ENCODE measurements at regions not wholly inside any gene's neighbourhood (a gene's known extent, or its start where the extent isn't known, plus 50 kb on each side); places are given as distances from the start of the nearest gene placed in this dataset.

DNA sequence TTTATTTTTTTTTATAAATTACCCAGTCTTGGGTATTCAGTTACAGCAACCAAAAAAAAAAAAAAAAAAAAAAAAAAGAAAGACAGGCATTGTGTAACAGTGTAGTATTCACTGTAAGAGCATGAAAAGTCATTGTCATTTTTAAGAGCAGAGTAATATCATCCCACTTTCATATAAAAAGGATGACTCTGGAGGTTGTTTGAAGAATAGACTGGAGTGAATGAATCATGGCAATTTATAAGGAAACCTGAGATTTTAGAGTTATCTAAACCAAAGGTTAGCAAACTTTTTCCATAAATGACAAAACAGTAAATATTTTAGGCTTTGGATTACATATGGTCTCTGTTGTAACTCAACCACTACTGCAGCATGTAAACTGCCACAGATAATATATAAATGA lies 794.9 kb downstream of the NTRK3 start:
- DNase-seq, result no peak

DNA sequence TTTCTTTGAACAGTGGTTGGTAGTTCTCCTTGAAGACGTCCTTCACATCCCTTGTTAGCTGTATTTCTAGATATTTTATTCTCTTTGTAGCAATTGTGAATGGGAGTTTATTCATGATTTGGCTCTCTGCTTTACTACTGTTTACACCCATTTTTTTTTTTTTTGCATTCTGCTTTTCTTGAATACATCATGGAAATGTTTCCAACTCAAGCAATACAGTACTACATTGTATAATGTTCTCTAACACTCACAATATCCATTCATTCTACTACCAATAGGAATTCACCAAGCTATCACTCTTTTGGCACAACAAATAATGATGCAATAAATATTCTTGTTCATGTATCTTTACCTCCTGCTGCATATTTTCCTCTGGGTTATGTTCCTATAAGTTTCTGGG lies 801.7 kb downstream of the NTRK3 start:
- no peak for DNase-seq

DNA sequence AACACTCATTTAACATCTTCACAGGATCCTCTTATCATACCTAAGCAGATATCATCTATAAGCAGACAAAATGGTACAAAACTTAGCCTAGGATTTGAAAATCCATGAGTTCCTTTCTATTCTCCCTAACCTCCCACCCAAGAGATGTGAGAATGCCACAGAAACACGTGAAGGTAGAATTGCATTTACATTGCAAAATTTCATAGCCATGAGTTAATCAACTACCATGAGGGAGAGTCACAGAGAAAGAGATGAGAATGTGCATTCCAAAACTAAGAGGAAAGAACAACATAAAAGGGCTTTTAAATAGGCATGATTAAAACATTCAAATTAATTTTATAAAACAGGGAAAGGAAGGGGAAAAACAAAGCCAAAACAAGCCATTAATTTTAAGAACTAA lies 806.2 kb downstream of the NTRK3 start:
- DNase-seq, result no peak

DNA sequence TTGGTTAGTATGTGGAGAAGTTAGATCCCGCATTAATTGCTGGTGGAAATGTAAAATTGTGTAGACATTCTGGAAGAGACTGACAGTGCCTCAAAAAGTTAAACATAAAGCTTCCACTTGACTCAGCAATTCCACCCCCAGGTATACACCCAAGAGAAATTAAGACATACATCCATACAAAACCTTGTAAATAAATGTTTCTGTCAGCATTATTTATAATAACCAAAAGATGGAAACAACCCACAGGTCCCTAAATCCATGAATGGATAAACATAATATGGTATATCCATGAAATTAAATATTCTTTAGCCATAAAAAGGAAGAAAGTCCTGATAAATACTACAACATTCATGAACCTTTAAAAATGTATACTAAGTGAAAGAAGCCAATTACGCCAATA lies 817.4 kb downstream of the NTRK3 start:
- no peak for DNase-seq

DNA sequence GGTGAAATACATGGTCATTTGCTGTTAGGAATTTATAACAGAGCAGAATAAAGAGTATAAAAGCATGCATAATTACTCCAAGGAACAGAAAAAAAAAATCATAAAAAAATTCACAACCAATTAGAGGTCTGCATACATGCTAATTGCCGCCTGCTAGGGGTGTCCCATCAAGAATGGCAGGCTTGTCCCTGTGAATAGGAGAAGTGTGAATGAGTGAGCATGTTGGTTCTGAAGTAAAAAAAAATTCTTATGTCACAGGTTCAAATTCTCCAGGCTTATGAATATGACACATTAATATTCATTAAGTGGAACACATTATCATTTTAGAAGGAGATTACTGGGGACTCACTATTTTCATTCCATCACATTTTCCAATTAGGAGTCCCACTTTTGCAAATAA lies 822.7 kb downstream of the NTRK3 start:
- no peak for DNase-seq

DNA sequence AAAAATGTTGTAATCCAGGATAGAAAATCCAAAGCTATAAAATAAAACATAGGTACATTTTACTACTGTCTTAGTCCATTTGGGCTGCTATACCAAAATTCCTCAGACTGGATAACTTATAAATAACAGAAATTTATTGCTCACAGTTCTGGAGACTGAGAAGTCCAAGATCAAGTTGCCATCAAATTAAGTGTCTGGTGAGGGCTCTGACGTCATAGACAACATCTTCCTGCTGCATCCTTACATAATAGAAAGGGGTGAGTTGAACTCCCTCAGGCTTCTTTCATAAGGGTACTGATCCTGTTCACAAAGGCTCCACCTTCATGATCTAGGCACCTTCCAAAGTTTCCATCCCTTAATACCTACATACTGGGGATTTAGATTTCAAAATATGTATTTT lies 826.8 kb downstream of the NTRK3 start:
- no peak for DNase-seq

DNA sequence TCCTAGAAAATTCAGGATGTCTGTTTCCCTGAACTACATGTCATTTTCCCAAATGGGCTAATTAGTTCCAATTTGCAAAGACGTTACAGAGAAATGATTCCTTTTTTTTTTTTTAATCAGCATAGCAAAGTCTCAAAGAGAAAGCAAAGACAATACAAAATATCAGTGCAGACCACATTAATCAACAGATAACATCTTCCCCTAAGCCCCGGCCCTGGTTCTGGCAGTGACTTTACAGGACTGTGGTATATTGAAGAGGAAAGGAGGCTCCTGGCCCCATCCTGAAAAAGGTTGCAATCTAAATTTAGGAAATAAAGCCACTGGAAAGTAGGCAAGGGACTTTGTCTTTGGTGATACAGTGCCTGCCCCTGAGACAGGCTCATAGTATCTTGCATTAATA lies 836.5 kb downstream of the NTRK3 start:
- no peak for DNase-seq

DNA sequence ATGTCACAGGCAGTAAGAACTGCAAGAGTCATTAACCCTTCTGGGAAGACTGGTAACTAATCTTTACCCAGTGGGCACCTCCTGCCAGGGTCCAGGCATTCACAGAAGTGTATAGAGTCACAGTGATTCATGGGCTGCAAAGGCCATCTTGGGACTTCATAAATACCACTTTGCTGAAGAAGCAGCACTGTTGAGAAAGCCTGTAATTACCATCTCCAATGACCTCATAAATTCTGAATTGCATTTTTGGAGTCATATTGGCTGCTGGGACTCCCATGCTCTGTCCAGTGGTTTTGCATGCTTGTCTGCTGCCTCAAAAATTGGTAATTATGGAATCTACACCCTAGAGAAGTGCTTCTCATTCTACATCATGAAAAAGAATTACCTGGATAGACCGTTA lies 837.2 kb downstream of the NTRK3 start:
- no peak for DNase-seq

DNA sequence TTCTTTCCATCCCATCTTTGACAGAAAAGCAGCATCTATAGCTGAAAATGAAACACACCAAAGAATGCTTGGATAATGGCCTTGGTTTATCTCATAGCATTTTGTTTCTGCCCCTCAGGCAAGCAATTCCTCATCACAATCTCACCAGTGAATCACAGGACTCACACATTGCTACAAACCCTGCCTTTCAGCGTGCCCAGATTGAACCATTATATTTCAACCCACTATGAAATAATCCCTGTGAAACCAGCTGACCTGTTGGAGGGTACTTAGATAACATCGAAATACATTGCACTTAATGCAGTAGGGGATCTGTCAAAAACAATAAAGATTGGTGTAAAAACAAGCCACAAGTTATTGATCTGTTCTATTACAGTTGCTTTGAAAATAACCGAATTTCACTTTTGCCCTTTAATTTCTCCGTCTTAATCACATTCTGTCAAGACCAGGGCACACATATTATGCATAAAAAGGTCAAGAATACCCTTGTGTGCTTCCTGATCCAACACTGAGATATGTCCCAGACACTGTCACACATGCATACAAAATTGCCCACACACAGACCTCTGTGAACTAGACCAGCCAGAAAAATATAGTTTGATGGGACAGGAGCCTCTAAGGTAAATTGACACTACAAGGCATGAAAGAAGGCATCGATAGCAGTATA lies 839.8 kb downstream of the NTRK3 start:
- DNase-seq, result no peak

DNA sequence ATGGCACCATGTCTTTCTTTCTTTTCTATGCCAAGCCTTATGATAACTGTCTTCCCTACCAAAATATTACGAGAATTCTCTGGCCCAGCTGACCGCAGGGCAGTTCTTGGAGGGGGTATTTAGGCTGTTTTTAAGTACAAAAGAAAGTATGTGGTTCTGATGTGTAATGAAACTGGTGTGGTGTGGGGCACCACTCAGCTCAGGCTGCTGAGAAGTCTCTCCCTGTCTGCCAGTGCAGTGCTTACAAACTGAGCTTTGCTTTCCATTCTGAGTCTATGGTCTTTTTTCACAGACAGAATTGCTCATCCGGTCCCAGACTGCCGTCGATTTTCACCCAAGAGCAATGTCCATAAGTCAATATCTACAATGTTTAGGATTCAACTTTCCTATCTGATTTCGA lies 847.6 kb downstream of the NTRK3 start:
- no peak for DNase-seq

DNA sequence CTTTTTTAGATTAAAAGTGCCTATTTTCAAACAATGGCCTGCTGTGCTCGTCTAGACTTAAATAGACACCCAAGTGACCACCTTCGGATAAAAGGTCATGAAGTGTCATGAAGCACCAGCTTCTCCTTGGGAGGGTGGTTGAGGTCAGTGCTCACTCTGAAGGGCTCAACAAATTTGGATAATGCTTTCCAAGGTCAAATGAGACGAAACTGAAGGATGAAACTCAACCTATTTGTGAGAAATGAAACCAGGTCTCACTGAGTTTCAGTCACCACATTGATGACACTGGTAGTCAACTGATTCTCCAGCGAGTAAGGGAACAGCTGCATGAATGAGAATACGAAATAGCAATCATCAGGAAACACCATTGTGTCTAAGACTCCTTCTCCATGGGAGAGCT lies 852.6 kb downstream of the NTRK3 start:
- no peak for DNase-seq

DNA sequence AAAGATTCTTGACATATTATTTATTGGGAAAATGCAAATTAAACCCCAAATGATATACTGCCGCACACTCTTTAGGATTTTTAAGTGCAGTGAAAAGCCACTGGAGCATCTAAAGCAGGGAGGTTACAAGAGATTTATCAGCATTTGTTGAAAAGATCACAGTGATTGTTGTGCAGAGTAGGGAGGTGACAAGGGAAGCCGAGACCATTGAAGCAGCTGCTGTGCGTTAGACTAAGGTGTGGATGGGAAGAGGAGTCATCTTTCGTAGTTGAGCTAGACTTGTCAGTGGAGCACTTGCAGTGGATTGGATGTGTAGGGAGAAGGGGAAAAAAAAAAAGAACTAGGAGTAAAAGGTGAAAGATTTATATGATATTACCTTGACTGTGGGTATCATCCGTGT lies 854.6 kb downstream of the NTRK3 start:
- no peak for DNase-seq

DNA sequence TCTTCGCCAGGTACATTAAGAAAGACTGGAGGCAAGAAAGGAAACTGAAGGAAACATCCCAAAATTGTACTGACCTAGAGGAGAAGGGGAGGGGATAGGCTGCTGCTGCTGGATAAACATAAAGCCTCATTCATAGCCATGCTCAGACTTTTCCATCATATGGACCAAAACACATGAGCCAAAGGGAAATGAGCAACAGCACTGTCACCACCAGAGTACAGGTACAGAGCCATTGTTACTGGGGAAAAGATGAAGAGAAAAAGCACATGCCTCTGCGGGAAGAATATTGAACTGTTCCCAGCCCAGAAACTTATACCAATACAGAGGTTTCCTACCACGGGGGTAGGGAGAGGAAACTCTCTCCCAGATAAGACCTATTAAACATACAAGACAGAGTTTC lies 861.9 kb downstream of the NTRK3 start:
- no peak for DNase-seq

DNA sequence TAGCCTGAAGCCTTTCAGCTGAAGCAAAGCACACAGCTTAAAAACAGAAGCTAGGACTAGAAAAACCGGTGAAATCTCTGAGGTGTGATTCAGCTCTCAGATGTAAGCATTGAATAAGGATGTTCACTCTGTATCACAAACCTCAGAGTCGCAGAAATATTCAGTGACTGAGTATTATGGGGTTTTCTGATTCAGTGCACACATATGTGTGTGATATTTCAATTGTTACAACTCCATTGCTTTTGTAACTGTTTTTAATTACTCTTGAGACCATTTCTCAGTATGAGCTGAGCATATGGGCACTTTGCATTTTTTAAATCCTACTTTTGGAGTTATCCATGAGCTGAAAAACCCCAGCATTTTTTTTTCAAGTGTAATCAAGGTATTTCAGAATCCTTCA lies 868.8 kb downstream of the NTRK3 start:
- no peak for DNase-seq

DNA sequence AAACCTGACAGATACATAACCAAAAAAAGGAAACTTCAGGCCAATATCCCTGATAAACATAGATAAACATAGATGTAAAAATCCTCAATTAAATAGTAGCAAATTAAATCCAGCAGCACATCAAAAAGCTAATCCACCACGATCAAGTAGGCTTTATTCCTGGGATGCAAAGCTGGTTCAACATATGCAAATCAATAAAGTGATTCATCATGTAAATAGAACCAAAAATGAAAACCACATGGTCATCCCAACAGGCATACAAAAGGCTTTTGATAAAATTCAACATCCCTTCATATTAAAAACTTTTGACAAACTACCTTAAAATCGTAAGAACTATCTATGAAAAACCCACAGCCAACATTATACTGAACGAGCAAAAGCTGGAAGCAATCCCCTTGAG lies 882.2 kb downstream of the NTRK3 start:
- no peak for DNase-seq

DNA sequence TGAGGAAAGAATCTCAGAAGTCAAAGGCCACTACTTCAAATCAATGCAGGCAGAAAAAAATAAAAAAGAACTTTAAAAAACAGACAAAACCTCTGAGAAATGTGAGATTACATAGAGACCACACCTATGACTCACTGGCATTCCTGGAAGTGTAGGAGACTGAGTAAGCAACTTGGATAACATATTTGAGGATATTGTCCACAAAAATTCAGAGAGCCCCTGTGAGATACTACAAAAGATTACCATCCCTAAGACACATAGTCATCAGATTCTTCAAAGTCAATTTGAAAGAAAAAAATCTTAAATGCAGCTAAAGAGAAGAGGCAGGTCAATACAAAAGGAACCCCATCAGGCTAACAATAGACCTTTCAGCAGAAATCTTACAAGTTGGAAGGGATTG lies 887.3 kb downstream of the NTRK3 start:
- DNase-seq, result no peak

DNA sequence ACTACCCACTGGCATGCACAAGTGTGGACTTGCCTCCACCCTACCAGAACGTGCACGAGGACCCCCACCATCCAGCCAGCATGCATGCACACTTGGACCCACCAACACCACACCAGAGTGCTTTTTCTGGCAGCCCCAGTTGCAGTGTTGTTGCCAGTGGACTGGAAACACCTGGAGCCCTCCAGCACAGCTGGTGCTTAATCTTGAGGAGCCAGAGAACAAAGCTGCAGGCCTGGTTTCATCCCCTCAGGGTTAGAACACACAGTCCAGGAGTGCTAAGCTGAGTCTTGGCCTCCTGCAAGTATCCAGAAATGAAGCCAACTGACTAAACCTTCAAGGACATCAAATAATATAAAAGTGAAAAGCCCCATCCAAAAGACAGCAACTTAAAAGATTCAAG lies 888.0 kb downstream of the NTRK3 start:
- no peak for DNase-seq

DNA sequence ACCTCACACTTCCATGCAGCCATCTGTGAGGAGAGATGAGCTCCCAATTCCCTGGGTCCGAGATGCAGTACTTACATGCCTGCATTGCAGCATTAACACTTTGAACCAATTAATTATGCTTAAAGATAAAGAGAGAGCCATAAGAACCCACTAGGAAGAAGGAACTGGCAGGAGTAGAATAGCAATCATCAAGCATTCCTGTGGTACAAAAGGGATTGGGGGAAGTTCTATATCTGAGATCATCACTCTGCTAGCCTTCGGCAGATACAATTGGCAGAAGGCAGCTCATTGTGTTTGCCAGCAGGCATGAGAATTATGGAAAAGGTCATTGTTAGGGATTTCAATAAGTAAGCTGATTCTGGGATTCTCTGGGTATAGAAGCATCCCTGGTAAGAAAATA lies 891.4 kb downstream of the NTRK3 start:
- no peak for DNase-seq

DNA sequence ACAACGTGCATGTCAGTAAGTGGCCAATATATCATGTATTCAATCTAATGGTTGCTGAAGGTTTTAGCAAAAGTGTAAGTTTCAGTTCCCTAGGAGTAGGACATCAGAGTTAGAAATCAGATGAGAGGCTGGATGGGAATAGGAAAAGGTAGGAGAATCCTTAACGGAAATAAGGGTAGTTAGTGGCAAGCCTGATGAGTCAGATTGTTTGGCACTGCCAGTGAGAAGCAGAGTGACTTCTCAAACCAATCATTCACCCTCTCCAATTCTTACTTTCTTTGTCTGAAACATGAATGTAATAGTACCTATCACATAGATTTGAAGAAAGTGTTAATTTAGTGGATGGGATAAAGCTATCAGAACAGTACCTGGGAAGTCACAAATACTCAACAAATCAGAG lies 894.0 kb downstream of the NTRK3 start:
- DNase-seq, result no peak

DNA sequence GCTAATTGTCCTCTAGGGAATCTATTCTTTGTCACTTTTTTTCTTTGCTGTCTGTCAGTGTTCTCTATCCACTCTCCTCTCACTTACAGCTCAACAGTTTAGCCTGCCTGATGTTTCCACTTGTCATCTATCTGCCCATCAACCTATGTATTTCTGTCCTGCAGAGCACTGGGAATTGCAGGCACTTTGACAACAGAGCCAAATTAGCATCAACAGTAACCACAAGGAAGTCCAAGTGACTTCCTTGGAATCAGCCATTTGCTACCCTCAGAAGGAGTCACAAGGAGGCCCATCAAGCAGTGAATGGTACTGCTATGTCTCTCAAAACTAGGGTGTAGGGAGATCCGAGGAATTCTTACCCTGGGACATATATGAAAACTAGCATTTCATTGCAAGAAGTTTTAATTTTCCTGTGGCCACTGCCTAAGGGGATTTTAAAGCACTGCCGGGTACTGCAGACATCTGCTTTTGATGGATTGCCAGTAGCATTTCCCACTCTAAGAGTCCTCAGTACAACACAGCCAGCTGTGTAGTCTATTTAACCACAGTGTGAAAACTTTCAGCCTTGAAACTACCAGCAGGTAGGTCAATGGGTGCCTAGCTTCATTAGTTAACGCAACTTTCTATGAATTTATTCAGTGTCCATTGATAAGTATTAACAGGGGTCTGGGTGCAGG lies 898.8 kb downstream of the NTRK3 start:
- DNase-seq, result no peak

DNA sequence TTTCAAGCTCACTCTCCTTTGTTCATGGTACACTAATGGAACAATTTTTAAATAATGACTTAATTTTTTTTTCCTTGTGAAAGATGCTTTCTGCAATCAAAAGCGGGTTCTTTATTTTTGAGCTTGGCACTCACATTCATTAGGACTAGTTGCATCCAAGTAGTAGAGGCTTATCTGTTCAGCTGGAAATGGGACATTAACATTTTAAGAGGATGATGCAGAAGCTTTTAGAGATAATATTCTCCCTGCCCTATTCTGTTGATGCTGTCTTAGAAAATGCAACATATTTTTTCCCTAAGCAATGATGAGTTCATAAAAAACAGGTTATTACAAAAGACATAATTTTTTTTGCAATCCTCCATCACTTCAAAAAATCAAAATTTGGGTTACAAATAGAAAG lies 900.6 kb downstream of the NTRK3 start:
- DNase-seq, result no peak

DNA sequence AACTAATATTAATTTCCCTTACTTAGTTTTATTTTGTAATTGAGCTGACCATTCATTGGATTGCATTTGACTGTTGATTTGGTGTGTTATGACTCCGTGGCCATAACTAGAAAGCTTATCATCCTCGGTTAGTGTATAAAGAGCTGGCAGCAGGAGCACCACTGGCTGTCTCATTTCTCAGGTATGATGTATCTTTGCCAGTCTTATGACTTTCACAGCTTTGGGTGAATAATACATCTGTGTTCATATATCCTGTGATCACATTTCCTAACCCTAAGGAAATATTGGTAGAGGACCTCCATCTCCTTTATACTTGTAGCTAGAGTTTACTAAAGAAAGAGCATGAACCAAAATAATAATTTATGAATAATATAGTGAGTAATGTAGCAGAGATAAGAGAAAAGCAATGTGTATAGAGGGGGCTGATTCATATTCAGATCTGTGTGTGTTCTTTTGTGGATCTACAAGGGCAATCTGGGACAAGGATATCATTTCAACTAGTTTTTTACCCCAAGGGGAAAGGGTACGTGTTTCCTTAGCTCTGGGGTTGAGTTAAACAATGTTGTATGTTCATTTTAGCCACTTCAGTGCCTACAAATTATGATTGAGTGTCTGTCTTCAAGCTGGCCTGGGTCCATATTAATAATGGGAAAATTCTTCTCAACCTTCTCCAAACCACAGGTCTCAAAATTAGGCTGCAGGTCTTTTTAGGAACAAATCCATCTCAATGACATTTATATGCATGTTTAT lies 901.7 kb downstream of the NTRK3 start:
- DNase-seq, result no peak

DNA sequence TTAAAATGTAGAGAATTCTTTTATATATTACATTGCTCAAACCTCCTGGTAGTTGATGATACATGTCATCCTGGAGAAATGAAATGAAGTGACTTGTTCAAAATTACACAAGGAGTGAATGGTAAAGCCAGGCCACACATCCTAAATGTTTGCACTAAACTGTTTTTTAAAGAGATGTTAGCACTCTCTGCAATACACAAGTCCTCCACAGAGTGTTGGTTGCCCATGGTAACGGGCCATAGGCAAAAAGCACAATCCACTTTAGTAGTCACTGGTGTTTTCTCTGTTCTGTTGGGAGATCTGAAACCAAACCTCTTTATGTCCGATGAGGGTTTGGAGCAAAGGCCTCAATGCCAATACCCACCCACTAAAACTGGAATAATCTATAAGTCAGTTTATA lies 907.4 kb downstream of the NTRK3 start:
- peak in 1 of 2 experiments; percentile 1 for DNase-seq

DNA sequence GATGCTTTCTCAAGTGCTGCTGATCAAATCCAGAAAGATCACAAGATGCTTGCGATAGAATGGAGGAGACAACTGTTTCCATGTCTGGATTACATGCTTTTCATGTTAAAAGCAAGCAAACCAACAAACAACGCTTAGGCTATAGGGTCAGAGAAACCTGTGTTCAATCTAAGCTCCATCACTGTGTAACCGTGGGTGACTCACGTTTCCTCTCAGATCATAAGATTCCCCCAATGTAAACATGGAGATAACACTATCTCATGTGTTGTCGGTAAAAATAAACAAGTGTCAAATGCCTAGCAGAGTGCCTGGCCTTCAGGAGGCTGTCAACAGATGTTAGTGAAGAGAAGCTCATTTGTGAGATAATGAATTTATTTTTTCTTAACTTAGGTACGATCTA lies 907.8 kb downstream of the NTRK3 start:
- DNase-seq, result peak in 1 of 2 experiments; percentile 3

Measured in SHP77 (cell line).